Muscle layer of duodenum (tissue), 2 donors: ENCODE measurements at regions not wholly inside any gene's neighbourhood (a gene's known extent, or its start where the extent isn't known, plus 50 kb on each side); places are given as distances from the start of the nearest gene placed in this dataset.

Source experiments
- H3K27ac ChIP-seq: one replicate; pipeline ENCODE4 v1.7.0; 2013; ENCODE audit warnings: mild to moderate bottlenecking, low read length
- H3K27me3 ChIP-seq: one replicate; pipeline ENCODE4 v1.7.0; 2013; ENCODE audit warnings: low read depth, mild to moderate bottlenecking, control low read depth, low read length
- H3K36me3 ChIP-seq, 2 donors: one replicate each; pipeline ENCODE4 v1.7.0; 2013; ENCODE audit warnings: low read length in 2 of 2, control low read depth in 1 of 2, mild to moderate bottlenecking in 1 of 2; ENCODE audit not compliant: insufficient read depth in 2 of 2, control insufficient read depth in 1 of 2
- H3K4me1 ChIP-seq, 2 donors: one replicate each; pipeline ENCODE4 v1.7.0; 2013; ENCODE audit warnings: low read length in 2 of 2, mild to moderate bottlenecking in 2 of 2, control low read depth in 1 of 2, moderate library complexity in 1 of 2; ENCODE audit not compliant: insufficient read depth in 2 of 2, control insufficient read depth in 1 of 2
- H3K4me3 ChIP-seq, 2 donors: one replicate each; pipeline ENCODE4 v1.7.0; 2013; ENCODE audit warnings: low read length in 2 of 2, low read depth in 1 of 2, mild to moderate bottlenecking in 1 of 2
- H3K9me3 ChIP-seq, 2 donors: one replicate each; pipeline ENCODE4 v1.7.0; 2013; ENCODE audit warnings: low read length in 2 of 2, control low read depth in 1 of 2, mild to moderate bottlenecking in 1 of 2; ENCODE audit not compliant: control insufficient read depth in 1 of 2
- donor health status: healthy.

- H3K27me3 ChIP-seq = no peaks in the 10 kb centered on the region
- no peaks in the 10 kb centered on the region for H3K9me3 ChIP-seq
- no peak overlapping the region for H3K4me3 ChIP-seq
- no peak overlapping the region for H3K27ac ChIP-seq
- H3K36me3 ChIP-seq = no peaks in the 10 kb centered on the region
- H3K4me1 ChIP-seq = no peaks in the 10 kb centered on the region
These were observed 1163.7 kb downstream of the SI start for GRCh38 chr3:163914567-163914966.

DNA sequence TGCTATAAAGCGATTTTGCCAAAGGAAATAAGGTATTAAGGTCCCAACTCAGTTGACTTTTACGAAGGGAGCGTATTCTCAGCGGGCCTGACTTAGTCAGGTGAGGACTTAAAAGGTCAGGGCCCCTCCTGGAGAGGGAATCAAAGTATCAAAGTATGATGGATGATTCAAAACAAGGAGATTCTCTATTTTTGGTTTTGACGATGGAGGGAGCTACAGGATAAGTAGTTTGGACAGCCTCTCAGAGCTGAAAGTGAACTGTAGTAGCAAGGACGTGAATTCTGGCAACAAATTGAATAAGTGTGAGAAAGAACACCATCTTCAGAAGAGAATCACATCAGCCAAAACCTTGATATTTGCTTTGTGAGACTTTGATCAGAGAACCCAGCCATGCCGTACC is 1186.5 kb downstream of the SI start:
- no peak overlapping the region for H3K27ac ChIP-seq
- H3K4me1 ChIP-seq = no peaks in the 10 kb centered on the region
- H3K9me3 ChIP-seq = no peaks in the 10 kb centered on the region
- H3K27me3 ChIP-seq = no peaks in the 10 kb centered on the region
- no peak overlapping the region for H3K4me3 ChIP-seq
- no peaks in the 10 kb centered on the region for H3K36me3 ChIP-seq

- H3K4me1 ChIP-seq = no peaks in the 10 kb centered on the region
- H3K36me3 ChIP-seq = no peaks in the 10 kb centered on the region
- no peaks in the 10 kb centered on the region for H3K27me3 ChIP-seq
- H3K9me3 ChIP-seq = no peaks in the 10 kb centered on the region
- no peak overlapping the region for H3K4me3 ChIP-seq
- H3K27ac ChIP-seq = no peak overlapping the region
These were observed 1187.6 kb downstream of the SI start for GRCh38 chr3:163890661-163891060.

- Histone ChIP-seq H3K27me3 (no peaks in the 10 kb centered on the region), H3K4me3 (no peak overlapping the region), H3K4me1 (no peaks in the 10 kb centered on the region), H3K36me3 (no peaks in the 10 kb centered on the region), H3K27ac (no peak overlapping the region), H3K9me3 (peaks cover 0 to 9% of the 10 kb centered on the region in 2 donors)
These were observed 1199.1 kb downstream of the SI start for GRCh38 chr3:163879172-163879571.

- Histone ChIP-seq H3K27me3 (no peaks in the 10 kb centered on the region), H3K4me3 (no peak overlapping the region), H3K4me1 (no peaks in the 10 kb centered on the region), H3K36me3 (no peaks in the 10 kb centered on the region), H3K27ac (no peak overlapping the region), H3K9me3 (peaks cover 0 to 13% of the 10 kb centered on the region in 2 donors)
These were observed 1199.9 kb downstream of the SI start for GRCh38 chr3:163878396-163878795.

DNA sequence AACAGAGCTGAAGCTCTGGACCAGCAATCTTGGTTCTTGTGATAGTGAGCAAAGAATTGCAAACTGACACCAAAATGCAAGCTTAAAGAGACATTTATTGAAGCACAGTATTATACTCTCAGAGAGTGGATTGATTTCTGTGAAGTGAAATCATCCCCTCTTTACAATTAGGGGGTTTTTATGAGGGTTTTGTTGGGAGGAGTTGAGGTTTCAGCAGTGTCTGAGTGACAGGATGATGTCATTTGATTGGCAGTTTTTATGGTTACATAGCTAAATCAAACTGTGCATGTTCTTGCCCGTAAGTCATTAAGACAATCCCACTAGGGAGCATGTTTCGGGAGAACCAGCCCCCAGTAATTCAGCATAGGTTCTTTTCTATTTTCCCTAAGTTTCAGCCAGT is 1200.5 kb downstream of the SI start:
- H3K27me3 ChIP-seq = no peaks in the 10 kb centered on the region
- no peaks in the 10 kb centered on the region for H3K4me1 ChIP-seq
- H3K4me3 ChIP-seq = no peak overlapping the region
- no peak overlapping the region for H3K27ac ChIP-seq
- no peaks in the 10 kb centered on the region for H3K36me3 ChIP-seq
- peaks cover 0 to 13% of the 10 kb centered on the region in 2 donors for H3K9me3 ChIP-seq

GRCh38 chr3:163863146-163863545 is 1215.2 kb downstream of the SI start:
- H3K9me3 ChIP-seq = no peaks in the 10 kb centered on the region
- no peaks in the 10 kb centered on the region for H3K4me1 ChIP-seq
- no peaks in the 10 kb centered on the region for H3K36me3 ChIP-seq
- H3K4me3 ChIP-seq = no peak overlapping the region
- no peak overlapping the region for H3K27ac ChIP-seq
- H3K27me3 ChIP-seq = no peaks in the 10 kb centered on the region

DNA sequence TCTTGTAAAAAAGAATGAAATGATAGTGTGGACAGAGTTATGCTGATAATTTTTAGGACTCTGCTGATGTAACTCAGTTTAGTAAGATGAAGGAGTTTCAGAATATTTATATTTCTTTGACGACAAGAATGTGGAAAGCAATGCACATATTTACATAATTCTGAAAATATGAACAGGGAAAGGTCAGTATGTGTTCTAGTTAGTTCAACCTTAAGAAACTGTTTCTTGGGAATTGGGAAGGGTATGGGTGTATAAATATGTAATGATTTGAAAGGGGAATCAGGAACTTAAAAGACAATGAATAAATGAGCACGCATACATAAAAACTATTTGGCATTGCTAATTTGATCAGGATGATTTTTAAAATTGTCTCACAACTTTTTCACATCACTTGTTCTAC is 1226.1 kb downstream of the SI start:
- no peaks in the 10 kb centered on the region for H3K4me1 ChIP-seq
- peaks cover 0 to 3% of the 10 kb centered on the region in 2 donors for H3K9me3 ChIP-seq
- no peak overlapping the region for H3K4me3 ChIP-seq
- H3K27me3 ChIP-seq = no peaks in the 10 kb centered on the region
- no peaks in the 10 kb centered on the region for H3K36me3 ChIP-seq
- no peak overlapping the region for H3K27ac ChIP-seq

DNA sequence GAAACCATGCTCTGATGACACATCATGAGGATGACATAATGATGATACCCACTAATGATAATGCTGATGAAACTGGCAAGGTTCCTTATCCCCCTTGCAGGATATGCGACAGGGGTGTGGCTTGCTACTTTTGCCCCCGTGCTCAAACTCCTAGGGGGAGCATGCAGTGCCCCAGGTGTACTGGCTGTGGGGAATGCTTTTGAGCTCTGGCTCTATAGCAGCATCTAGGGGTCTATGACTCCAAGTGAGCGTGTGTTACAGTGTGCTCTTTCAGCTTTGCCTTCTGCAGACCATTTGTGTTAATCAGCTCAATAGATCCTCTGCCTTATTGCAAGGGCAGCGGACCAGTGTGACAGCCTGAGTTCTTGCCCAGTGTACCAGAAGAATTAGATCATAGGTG is 1239.5 kb downstream of the SI start:
- Histone ChIP-seq H3K27ac (no peak overlapping the region), H3K36me3 (no peaks in the 10 kb centered on the region), H3K9me3 (peaks cover 0 to 2% of the 10 kb centered on the region in 2 donors), H3K4me3 (no peak overlapping the region), H3K4me1 (no peaks in the 10 kb centered on the region), H3K27me3 (no peaks in the 10 kb centered on the region)

- no peak overlapping the region for H3K27ac ChIP-seq
- no peak overlapping the region for H3K4me3 ChIP-seq
- H3K4me1 ChIP-seq = no peaks in the 10 kb centered on the region
- H3K9me3 ChIP-seq = no peaks in the 10 kb centered on the region
- no peaks in the 10 kb centered on the region for H3K27me3 ChIP-seq
- H3K36me3 ChIP-seq = no peaks in the 10 kb centered on the region
These were observed 1245.7 kb downstream of the SI start for GRCh38 chr3:163832547-163832946.

DNA sequence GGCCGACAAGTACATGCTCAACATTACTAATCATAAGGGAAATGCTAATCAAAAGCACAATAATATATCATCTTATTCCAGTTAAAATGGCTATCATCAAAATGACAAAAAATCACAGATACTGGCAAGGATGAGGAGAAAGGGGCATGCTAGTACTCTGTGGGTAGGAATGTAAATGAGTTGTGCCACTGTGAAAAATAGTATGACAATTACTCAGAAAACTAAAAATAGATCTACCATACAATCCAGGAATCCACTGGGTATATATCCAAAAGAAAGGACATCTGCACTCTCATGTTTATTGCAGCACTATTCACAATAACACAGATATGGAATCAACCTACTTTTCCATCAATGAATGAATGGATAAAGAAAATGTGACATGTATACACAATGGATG is 1256.5 kb downstream of the SI start:
- H3K36me3 ChIP-seq = no peaks in the 10 kb centered on the region
- H3K4me3 ChIP-seq = no peak overlapping the region
- no peaks in the 10 kb centered on the region for H3K27me3 ChIP-seq
- H3K27ac ChIP-seq = no peak overlapping the region
- H3K9me3 ChIP-seq = no peaks in the 10 kb centered on the region
- H3K4me1 ChIP-seq = no peaks in the 10 kb centered on the region

DNA sequence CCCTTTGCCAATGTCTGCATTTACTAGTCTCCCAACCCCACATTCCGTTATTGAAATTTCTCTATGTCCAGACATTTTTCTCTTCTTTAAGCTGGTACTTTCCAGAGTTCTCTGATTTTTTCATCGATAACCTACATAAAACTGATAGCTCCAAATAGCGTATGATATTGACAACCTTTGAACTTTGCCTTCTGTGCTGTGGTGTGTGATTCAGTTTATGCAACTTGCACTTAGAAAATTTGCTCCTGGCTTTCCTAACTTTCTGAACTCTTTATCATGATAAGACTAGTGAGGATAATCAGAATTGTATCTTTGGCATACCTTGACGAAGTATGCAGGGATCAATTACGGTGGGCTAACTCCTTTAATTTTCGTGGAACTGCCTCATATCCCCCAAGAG is 1261.3 kb downstream of the SI start:
- Histone ChIP-seq H3K4me1 (no peaks in the 10 kb centered on the region), H3K27ac (no peak overlapping the region), H3K27me3 (no peaks in the 10 kb centered on the region), H3K9me3 (no peaks in the 10 kb centered on the region), H3K36me3 (no peaks in the 10 kb centered on the region), H3K4me3 (no peak overlapping the region)
